A549 (cell line): ENCODE measurements at regions not wholly inside any gene's neighbourhood (a gene's known extent, or its start where the extent isn't known, plus 50 kb on each side); places are given as distances from the start of the nearest gene placed in this dataset.

Experiments used
- ATAC-seq, 2 experiments: fragments of 200-7000 bp in 1 of 2; fragments of >200 bp in 1 of 2; cut with Nextera tagmentation in 1 of 2; cut with Tn5 transposase in 1 of 2; 3 replicates each; pipeline versions ENCODE4 v1.8.0 to v1.9.1; 2018 to 2020; ENCODE audit warnings: mild to moderate bottlenecking in 1 of 2, moderate library complexity in 1 of 2
- CTCF ChIA-PET: fragments of 300-600 bp; sonication (Branson Sonifier 250); formaldehyde crosslinking; extraction: SDS; loops from one replicate; lab custom pipeline; 2021; ENCODE audit warnings: antibody characterized with exemption, inconsistent platforms; lab: Yijun Ruan, JAX
- POLR2A ChIA-PET: fragments of 350-600 bp; formaldehyde crosslinking; extraction: SDS; loops from one replicate; lab custom pipeline; 2021; ENCODE audit warnings: antibody characterized with exemption, inconsistent platforms; lab: Yijun Ruan, JAX
- DNase-seq, 2 experiments: peaks; one replicate each; pipeline versions ENCODE4 v3.0.0 to v3.0.0-alpha.2; 2011 to 2016; ENCODE audit warnings: low read depth in 1 of 2, low spot score in 1 of 2
- FAIRE-seq: peaks from 2 replicates; lab custom pipeline; 2011; peaks lifted over from hg19 to GRCh38; lab: Jason Lieb, UNC
- H3K27ac ChIP-seq, 2 experiments: fragments of >200 bp; sonication (Bioruptor Twin); formaldehyde crosslinking; 3 replicates each; pipeline ENCODE4 v1.5.1; 2016 to 2017
- H3K4me1 ChIP-seq: fragments of >200 bp; sonication (Bioruptor Twin); formaldehyde crosslinking; 3 replicates; pipeline ENCODE4 v1.6.1; 2016
- H3K4me2 ChIP-seq: fragments of >200 bp; sonication (Bioruptor Twin); formaldehyde crosslinking; 3 replicates; pipeline ENCODE4 v1.6.1; 2016
- H3K4me3 ChIP-seq: fragments of >200 bp; sonication (Bioruptor Twin); formaldehyde crosslinking; 3 replicates; pipeline ENCODE4 v1.5.1; 2016
- H3K9me3 ChIP-seq: fragments of >200 bp; sonication (Bioruptor Twin); formaldehyde crosslinking; 3 replicates; pipeline ENCODE4 v1.6.1; 2016
- CBX8 ChIP-seq: fragments of 200-600 bp; sonication (generic); IDR thresholded peaks from 2 replicates; pipeline ENCODE4 v1.6.1; 2016
- CHD2 ChIP-seq: fragments of 150-350 bp; IDR thresholded peaks from 2 replicates; pipeline ENCODE4 v1.6.1; 2014; ENCODE audit warnings: low read length; ENCODE audit not compliant: partially characterized antibody
- EHF ChIP-seq: fragments of 250-450 bp; sonication (Bioruptor Pico); IDR thresholded peaks from 2 replicates; pipeline ENCODE4 v1.5.0; 2020; ENCODE audit warnings: mild to moderate bottlenecking
- EP300 ChIP-seq, 2 experiments: fragments of >200 bp; sonication (Bioruptor Twin); formaldehyde crosslinking; IDR thresholded peaks; 2 replicates in 1 of 2; 3 replicates in 1 of 2; pipeline ENCODE4 v1.6.1; 2016 to 2017
- FOSL2 ChIP-seq, 2 experiments: fragments of 450-650 bp in 1 of 2; fragments of >200 bp in 1 of 2; sonication (Bioruptor Twin) in 1 of 2; formaldehyde crosslinking; IDR thresholded peaks; 2 replicates each; pipeline versions ENCODE4 v1.5.0 to v1.6.1; 2016 to 2020; ENCODE audit warnings: mild to moderate bottlenecking in 1 of 2, moderate library complexity in 1 of 2
- HEYL ChIP-seq: fragments of 250-450 bp; sonication (Bioruptor Pico); IDR thresholded peaks from 2 replicates; pipeline ENCODE4 v1.8.0; 2021; ENCODE audit warnings: mild to moderate bottlenecking, moderate library complexity
- JUN ChIP-seq, 2 experiments: fragments of >200 bp; sonication (Bioruptor Twin); formaldehyde crosslinking; IDR thresholded peaks; 2 replicates in 1 of 2; 3 replicates in 1 of 2; pipeline ENCODE4 v1.6.1; 2016 to 2017
- JUNB ChIP-seq: fragments of >200 bp; sonication (Bioruptor Twin); formaldehyde crosslinking; IDR thresholded peaks from 2 replicates; pipeline ENCODE4 v1.6.1; 2016
- KDM1A ChIP-seq: fragments of 200-600 bp; sonication (generic); IDR thresholded peaks from 2 replicates; pipeline ENCODE4 v1.6.1; 2016; ENCODE audit warnings: low read depth, mild to moderate bottlenecking
- MAFK ChIP-seq: fragments of 450-650 bp; IDR thresholded peaks from 2 replicates; pipeline ENCODE4 v1.6.1; 2014; ENCODE audit not compliant: partially characterized antibody
- MAZ ChIP-seq: fragments of 150-350 bp; IDR thresholded peaks from 2 replicates; pipeline ENCODE4 v1.6.1; 2014; ENCODE audit warnings: antibody characterized with exemption, low read depth, low read length, borderline replicate concordance
- NR3C1 ChIP-seq: fragments of >200 bp; sonication (Bioruptor Twin); formaldehyde crosslinking; IDR thresholded peaks from 3 replicates; pipeline ENCODE4 v1.6.1; 2017
- PHF8 ChIP-seq: fragments of 200-600 bp; sonication (generic); IDR thresholded peaks from 2 replicates; pipeline ENCODE4 v1.6.1; 2016; ENCODE audit warnings: low read depth, mild to moderate bottlenecking, antibody characterized with exemption, moderate library complexity, borderline replicate concordance
- POLR2A ChIP-seq: IDR thresholded peaks from 2 replicates; pipeline ENCODE4 v1.6.1; 2012; ENCODE audit warnings: mild to moderate bottlenecking, low read length
- POLR2AphosphoS2 ChIP-seq: conservative IDR thresholded peaks from 2 replicates; pipeline ENCODE4 v1.6.1; 2012; ENCODE audit warnings: low read length, improper control_type of control experiment, inconsistent platforms
- RAD21 ChIP-seq, 2 experiments: fragments of >200 bp in 1 of 2; sonication (Bioruptor Twin) in 1 of 2; formaldehyde crosslinking in 1 of 2; IDR thresholded peaks in 1 of 2; conservative IDR thresholded peaks in 1 of 2; 2 replicates in 1 of 2; 3 replicates in 1 of 2; pipeline ENCODE4 v1.6.1; 2012 to 2018; ENCODE audit warnings: inconsistent platforms in 1 of 2
- RCOR1 ChIP-seq: fragments of 150-350 bp; IDR thresholded peaks from 2 replicates; pipeline ENCODE4 v1.6.1; 2014; ENCODE audit warnings: antibody characterized with exemption, low read length, low read depth
- ZFP36 ChIP-seq: fragments of 450-650 bp; IDR thresholded peaks from 2 replicates; pipeline ENCODE4 v1.6.1; 2014; ENCODE audit warnings: borderline replicate concordance; ENCODE audit not compliant: partially characterized antibody
- WGBS: methylation state at CpG from one replicate; pipeline ENCODE4 v1.1.6; 2017; ENCODE audit errors: missing lambda C conversion rate; 5-methylcytosine and 5-hydroxymethylcytosine counted together
- TF ChIP-seq, protein P1 (sequence below): fragments of >200 bp; sonication (Bioruptor Twin); formaldehyde crosslinking; IDR thresholded peaks from 2 replicates; pipeline ENCODE4 v1.6.1; 2016
- TF ChIP-seq, protein P2 (sequence below): fragments of 450-650 bp; IDR thresholded peaks from 2 replicates; pipeline ENCODE4 v1.6.1; 2014; ENCODE audit warnings: antibody characterized with exemption
- TF ChIP-seq, protein P3 (sequence below): fragments of 250-450 bp; sonication (Bioruptor Pico); IDR thresholded peaks from 2 replicates; pipeline ENCODE4 v1.5.0; 2021; ENCODE audit warnings: mild to moderate bottlenecking, moderate library complexity, borderline replicate concordance
- TF ChIP-seq, protein P4 (sequence below): fragments of >200 bp; sonication (Bioruptor Twin); formaldehyde crosslinking; IDR thresholded peaks from 3 replicates; pipeline ENCODE4 v1.5.1; 2016
- TF ChIP-seq, protein P5 (sequence below): IDR thresholded peaks from 2 replicates; pipeline ENCODE4 v1.6.1; 2012
- TF ChIP-seq, protein P6 (sequence below): IDR thresholded peaks from 2 replicates; pipeline ENCODE4 v1.6.1; 2012; ENCODE audit warnings: low read depth, borderline replicate concordance

DNA sequence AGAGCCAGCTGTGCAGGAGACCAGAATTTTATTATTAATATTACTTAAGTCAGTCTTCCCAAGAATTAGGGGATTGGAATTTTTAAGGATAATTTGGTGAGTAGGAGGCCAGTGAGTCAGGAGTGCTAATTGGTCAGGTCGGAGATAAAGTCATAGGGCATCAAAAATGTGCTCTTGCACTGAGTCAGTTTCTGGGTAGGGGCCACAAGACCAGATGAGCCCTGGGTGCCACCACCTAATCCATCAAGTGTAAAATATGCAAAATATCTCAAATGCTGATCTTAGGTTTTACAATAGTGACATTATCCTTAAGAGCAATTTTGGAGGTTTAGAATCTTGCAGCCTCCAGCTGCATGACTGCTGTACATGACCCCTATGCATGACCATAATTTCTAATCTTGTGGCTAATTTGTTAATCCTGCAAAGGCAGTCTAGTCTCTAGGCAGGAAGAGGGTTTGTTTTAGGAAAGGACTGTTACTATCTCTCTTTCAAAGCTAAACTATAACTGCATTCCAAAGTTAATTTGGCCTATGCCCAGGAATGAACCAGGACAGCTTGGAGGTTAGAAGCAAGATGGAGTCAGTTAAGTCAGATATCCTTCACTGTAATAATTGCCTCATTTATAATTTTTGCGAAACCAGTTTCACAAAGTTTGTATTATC is 215.9 kb downstream of the RNF152 start:
- ATAC-seq = no peak
- Histone ChIP-seq H3K9me3 (no peaks in the 10 kb centered on the region), H3K4me1 (no peaks in the 10 kb centered on the region), H3K27ac (no peak overlapping the region), H3K4me2 (no peak overlapping the region), H3K4me3 (no peak overlapping the region)
- POLR2A ChIA-PET = no interaction called here
- CTCF ChIA-PET = no interaction called here
- TF ChIP-seq POLR2A (no peak), MAZ (no peak), CBX8 (no peak), RAD21 (conservative IDR thresholded peaks at IDR 0.05 in 1 of 2, IDR thresholded peaks at IDR 0.05 in 1 of 2) (no peak), RCOR1 (no peak), KDM1A (no peak), EHF (CRISPR knock-in tag) (no peak), EP300 (IDR thresholded peaks at IDR 0.05) (no peak), JUN (IDR thresholded peaks at IDR 0.05) (no peak), FOSL2 (IDR thresholded peaks at IDR 0.05) (no peak), FOSL2 (CRISPR knock-in tag; IDR thresholded peaks at IDR 0.05) (no peak), CHD2 (no peak)
- TF ChIP-seq, protein P1, sequence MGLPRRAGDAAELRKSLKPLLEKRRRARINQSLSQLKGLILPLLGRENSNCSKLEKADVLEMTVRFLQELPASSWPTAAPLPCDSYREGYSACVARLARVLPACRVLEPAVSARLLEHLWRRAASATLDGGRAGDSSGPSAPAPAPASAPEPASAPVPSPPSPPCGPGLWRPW = no peak
- TF ChIP-seq, protein P2, sequence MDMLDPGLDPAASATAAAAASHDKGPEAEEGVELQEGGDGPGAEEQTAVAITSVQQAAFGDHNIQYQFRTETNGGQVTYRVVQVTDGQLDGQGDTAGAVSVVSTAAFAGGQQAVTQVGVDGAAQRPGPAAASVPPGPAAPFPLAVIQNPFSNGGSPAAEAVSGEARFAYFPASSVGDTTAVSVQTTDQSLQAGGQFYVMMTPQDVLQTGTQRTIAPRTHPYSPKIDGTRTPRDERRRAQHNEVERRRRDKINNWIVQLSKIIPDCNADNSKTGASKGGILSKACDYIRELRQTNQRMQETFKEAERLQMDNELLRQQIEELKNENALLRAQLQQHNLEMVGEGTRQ = no peak
- TF ChIP-seq, protein P3, sequence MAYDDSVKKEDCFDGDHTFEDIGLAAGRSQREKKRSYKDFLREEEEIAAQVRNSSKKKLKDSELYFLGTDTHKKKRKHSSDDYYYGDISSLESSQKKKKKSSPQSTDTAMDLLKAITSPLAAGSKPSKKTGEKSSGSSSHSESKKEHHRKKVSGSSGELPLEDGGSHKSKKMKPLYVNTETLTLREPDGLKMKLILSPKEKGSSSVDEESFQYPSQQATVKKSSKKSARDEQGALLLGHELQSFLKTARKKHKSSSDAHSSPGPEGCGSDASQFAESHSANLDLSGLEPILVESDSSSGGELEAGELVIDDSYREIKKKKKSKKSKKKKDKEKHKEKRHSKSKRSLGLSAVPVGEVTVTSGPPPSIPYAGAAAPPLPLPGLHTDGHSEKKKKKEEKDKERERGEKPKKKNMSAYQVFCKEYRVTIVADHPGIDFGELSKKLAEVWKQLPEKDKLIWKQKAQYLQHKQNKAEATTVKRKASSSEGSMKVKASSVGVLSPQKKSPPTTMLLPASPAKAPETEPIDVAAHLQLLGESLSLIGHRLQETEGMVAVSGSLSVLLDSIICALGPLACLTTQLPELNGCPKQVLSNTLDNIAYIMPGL (CRISPR knock-in tag) = no peak
- TF ChIP-seq, protein P4, sequence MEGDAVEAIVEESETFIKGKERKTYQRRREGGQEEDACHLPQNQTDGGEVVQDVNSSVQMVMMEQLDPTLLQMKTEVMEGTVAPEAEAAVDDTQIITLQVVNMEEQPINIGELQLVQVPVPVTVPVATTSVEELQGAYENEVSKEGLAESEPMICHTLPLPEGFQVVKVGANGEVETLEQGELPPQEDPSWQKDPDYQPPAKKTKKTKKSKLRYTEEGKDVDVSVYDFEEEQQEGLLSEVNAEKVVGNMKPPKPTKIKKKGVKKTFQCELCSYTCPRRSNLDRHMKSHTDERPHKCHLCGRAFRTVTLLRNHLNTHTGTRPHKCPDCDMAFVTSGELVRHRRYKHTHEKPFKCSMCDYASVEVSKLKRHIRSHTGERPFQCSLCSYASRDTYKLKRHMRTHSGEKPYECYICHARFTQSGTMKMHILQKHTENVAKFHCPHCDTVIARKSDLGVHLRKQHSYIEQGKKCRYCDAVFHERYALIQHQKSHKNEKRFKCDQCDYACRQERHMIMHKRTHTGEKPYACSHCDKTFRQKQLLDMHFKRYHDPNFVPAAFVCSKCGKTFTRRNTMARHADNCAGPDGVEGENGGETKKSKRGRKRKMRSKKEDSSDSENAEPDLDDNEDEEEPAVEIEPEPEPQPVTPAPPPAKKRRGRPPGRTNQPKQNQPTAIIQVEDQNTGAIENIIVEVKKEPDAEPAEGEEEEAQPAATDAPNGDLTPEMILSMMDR = no peak
- no peak for FAIRE-seq
- DNase-seq = no peak
- WGBS = 3% methylated on average over 2 of the region's 2 CpGs

DNA sequence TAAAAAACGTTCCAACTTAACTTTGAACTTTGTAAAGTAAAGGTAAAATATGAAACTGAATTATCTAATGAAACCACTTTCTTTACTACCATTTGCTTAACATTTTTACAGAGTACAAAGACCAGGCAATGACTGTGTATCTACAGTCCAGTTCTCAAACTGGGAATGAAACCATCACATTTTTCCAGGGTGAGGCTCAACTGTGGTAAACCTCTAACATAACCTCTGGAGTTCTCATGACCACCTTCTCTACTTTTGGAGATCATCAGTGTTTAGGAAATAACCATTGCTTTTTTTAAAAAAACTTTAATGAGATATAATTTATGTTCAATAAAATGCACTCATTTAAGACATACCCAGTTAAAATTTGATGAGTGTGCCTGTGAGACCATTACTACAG is 223.5 kb downstream of the RNF152 start:
- POLR2A ChIA-PET = no interaction called here
- 0% methylated on average over 1 of the region's 1 CpG for WGBS
- no peak for FAIRE-seq
- TF ChIP-seq, protein P5, sequence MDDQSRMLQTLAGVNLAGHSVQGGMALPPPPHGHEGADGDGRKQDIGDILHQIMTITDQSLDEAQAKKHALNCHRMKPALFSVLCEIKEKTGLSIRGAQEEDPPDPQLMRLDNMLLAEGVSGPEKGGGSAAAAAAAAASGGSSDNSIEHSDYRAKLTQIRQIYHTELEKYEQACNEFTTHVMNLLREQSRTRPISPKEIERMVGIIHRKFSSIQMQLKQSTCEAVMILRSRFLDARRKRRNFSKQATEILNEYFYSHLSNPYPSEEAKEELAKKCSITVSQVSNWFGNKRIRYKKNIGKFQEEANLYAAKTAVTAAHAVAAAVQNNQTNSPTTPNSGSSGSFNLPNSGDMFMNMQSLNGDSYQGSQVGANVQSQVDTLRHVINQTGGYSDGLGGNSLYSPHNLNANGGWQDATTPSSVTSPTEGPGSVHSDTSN = no peak
- no peak for TF ChIP-seq CBX8
- TF ChIP-seq, protein P6, sequence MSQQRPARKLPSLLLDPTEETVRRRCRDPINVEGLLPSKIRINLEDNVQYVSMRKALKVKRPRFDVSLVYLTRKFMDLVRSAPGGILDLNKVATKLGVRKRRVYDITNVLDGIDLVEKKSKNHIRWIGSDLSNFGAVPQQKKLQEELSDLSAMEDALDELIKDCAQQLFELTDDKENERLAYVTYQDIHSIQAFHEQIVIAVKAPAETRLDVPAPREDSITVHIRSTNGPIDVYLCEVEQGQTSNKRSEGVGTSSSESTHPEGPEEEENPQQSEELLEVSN = no peak
- no peak for TF ChIP-seq NR3C1
- no peak for TF ChIP-seq POLR2AphosphoS2
- TF ChIP-seq JUN (IDR thresholded peaks at IDR 0.05) = no peak
- TF ChIP-seq PHF8 = no peak
- no peak for TF ChIP-seq EP300 (IDR thresholded peaks at IDR 0.05)
- TF ChIP-seq MAFK = no peak
- no peak for TF ChIP-seq ZFP36
- no peak for TF ChIP-seq JUNB
- TF ChIP-seq HEYL = no peak
- TF ChIP-seq, all 56 proteins: peak for 0
- ATAC-seq = no peak
- CTCF ChIA-PET = no interaction called here
- H3K4me3 ChIP-seq = no peak overlapping the region
- H3K4me1 ChIP-seq = no peaks in the 10 kb centered on the region
- no peak overlapping the region for H3K4me2 ChIP-seq
- no peak for DNase-seq
- H3K9me3 ChIP-seq = no peaks in the 10 kb centered on the region
- H3K27ac ChIP-seq = no peak overlapping the region
